GM21390 (cell line): ENCODE measurements at regions not wholly inside any gene's neighbourhood (a gene's known extent, or its start where the extent isn't known, plus 50 kb on each side); places are given as distances from the start of the nearest gene placed in this dataset.
"Not testable (repeated sequence)": the region's sequence is repeated elsewhere in the genome, so short reads cannot be mapped to it uniquely, and the experiment has no call there.

ENCODE experiments used
- ATAC-seq: cut with Tn5 transposase; IDR thresholded peaks from one replicate; pipeline ENCODE4 v1.9.1; 2021; ENCODE audit not compliant: unreplicated experiment

DNA sequence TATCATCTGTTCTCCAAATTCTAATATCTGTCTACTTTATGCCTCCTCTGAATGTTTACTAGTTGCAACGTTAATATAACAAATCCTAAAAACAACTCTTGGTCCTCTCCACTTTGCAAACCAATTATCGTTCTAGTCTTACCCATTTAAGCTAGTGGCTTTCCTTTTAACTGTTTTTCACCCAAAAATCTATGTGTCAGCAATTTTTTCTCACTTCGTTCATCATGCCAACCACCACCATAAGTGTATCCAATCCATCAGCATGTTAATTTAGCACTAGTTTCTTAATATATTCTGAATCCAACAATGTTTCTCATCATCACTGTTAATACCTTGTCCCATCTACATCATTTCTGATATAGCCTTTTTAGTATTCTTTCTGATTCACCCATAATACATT lies 90.0 kb upstream of the RORB start:
- no peak for ATAC-seq

DNA sequence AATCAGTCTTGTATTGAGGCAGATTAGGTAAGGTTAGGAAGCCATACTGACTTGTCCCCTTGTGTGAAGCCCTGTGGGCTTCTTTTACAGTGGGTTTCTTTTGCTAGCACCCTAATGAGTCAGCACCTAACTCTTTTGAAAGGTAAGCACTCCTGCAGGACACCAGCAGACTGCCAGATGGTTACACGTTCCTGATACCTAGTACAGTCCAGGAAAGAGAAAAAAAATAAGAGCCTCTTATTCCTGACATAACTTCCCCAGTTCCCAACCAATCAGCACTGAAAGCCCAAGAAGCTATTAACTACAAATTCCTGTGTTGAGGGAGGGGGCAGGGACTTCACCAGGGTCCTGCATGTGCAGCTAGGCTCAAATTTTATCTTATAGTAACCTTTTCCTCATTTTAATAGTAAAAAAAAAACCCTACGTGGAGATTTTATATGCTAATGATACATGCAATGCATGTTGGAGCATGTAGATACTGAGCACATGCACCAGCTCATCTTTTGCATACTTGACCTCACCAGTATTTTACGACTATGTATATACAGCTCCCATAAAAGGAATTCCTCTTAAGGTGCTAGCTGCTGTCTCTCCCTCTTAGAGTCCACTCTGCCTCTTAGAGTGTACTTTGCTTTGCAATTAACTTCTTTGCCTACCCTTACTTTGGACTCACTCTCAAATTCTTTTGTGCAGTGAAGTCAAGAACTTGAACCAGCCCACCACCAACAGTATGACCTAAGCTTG lies 84.7 kb upstream of the RORB start:
- ATAC-seq, result no peak

DNA sequence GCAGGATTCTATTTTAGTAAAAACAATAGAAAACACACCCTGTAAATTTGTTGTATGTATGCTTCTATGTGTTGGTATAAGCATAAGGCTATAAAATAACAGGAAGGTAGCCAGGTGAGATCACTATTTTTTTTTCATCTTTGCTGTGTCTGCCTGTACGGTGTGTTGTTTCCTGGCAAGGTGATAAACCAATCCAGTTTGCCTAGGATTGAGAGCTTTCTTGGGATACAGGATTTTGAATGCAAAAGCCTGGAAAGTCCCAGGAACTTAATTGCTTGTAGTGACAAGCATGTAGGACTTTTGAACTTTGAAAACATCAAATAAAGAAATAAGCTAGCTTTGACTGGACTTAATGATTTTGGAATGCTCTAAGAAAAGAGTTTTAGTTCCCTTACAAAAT lies 83.3 kb upstream of the RORB start:
- no peak for ATAC-seq

DNA sequence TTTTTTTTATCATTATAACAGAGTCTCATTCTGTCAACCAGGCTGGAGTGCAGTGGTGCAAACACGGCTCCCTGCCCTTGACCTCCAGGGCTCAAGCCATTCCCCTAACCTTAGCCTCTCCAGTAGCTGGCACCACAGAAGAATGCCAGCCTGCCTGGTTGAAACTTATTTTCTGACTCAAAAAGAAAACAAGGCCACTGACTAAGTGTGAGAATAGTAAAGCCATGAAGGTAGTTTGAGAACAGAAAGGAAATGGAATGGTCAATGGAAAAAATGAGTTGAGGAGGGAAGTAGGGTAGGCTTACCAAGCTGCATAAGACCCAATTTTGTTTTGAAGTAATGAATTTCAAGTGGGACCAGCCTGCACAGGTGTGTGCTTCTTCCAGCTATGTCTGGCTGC lies 82.8 kb upstream of the RORB start:
- ATAC-seq, result no peak

DNA sequence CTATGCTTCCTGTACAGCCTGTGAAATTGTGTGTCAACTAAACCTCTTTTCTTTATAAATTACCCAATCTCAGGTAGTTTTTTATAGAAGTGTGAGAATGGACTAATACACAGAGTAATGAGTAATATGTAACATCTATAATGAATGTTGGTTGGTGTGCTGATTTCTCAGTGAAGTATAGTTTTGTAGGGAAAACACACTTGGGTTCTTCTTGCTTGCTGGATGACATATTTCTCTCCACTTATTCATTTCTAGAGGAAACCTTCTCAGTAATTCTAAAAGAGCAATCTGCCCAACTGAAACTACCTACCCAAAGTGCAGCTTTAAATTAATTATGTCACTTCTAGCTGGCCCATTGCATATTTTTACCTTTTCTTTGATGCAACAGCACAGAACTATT lies 81.1 kb upstream of the RORB start:
- ATAC-seq, result no peak

DNA sequence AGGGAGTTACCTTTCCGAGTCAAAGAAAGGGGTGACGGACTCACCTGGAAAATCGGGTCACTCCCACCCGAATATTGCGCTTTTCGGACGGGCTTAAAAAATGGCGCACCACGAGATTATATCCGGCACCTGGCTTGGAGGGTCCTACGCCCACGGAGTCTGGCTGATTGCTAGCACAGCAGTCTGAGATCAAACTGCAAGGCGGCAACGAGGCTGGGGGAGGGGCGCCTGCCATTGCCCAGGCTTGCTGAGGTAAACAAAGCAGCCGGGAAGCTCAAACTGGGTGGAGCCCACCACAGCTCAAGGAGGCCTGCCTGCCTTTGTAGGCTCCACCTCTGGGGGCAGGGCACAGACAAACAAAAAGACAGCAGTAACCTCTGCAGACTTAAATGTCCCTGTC lies 72.6 kb upstream of the RORB start:
- ATAC-seq, result not testable (repeated sequence)

DNA sequence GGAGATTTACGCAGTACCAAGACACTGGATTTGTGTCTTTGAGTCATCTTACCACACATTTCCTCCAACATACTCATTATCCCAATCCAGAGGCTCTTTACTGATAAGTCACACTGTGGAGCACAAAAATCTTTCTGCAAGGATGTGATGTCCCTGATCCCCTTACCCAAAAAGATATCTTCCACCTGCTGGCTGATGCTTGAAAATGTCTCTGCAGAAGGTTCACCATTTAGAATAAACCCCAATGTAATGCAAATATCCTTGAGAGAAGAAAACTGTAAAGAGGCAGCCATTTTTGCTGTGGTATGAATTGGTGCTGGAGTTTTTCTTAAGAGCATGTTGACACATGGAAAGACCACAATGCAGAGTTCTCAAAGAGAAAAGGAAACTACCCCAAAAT lies 65.7 kb upstream of the RORB start:
- ATAC-seq, result no peak

DNA sequence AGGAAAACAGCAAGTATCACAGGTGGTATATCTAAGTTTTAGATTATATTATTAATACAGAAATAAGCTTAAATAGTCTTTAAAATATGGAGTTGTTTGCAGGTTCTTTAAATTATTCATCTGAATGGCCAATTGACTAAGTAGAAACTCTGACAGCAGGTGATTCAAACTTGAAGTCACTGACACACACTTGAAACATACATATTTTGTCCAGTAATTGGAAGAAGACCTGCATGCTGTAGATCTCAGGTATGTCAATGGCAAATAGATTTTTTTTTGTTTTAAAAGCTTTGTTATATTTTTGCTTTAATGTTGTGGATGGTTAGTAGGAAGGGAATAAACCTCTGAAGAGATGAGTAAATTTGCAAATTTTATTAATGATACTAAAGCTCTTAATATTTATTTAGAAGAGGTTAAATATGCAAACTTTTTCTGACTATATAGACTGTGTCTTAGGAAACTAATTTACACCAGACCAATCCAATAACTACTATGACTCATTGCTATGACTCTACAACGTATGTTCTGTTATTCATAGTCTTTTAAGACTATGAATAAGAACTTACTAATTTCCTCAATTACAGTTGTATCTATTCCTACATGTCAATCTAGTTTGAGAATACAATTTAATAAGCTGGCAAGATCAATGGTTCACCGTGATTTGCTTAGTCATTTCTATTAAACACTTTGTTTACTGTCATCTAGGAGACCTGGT lies 53.9 kb upstream of the RORB start:
- no peak for ATAC-seq

DNA sequence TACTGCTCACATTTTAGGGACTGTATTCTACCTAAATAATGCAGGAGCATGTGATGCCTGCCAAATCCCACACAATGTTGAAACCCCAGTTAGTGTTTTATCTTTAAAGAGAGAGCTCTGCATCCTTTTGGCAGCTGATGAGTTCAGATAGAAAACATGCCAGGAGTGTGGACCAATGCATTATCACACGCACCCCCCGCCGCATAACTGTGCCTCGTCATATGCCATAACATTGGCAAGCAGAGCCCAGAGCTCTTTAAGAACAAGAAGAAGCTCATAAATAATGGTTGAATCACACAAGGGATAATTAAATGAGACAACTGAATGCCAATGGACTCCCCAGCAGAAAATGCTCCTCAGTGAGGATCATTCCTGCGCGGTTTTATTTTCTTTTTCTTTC lies 52.8 kb upstream of the RORB start:
- no peak for ATAC-seq
